Endothelial cell of umbilical vein (primary cell): ENCODE measurements at regions not wholly inside any gene's neighbourhood (a gene's known extent, or its start where the extent isn't known, plus 50 kb on each side); places are given as distances from the start of the nearest gene placed in this dataset.
A peak's percentile ranks its signal among the peaks of the same experiment; 100 is the strongest.

Experiments used
- BruUV-seq: library from RNA; stranded (reverse); fragments of 400-500 nt; replicated peaks from 2 replicates; lab custom pipeline; 2021; lab: Mats Ljungman, UMichigan
- CTCF ChIA-PET: fragments of 300-600, 350-600 bp; sonication (Branson Sonifier 250); formaldehyde crosslinking; loops from one replicate; lab custom pipeline; 2021; ENCODE audit warnings: antibody characterized with exemption, inconsistent platforms; lab: Charles Lee
- POLR2A ChIA-PET: fragments of 300-600, 350-600 bp; sonication (Branson Sonifier 250); formaldehyde crosslinking; loops from one replicate; lab custom pipeline; 2021; ENCODE audit warnings: antibody characterized with exemption, inconsistent platforms; lab: Charles Lee
- DNase-seq: peaks from one replicate; pipeline ENCODE4 v3.0.0-alpha.2; 2011; ENCODE audit warnings: low read depth, low spot score
- FAIRE-seq: peaks from 2 replicates; lab custom pipeline; 2011; peaks lifted over from hg19 to GRCh38; lab: Jason Lieb, UNC
- H2AFZ ChIP-seq: 2 replicates; pipeline ENCODE4 v1.6.0; 2012; ENCODE audit warnings: low read depth, low read length, control low read depth, inconsistent platforms
- H3K27ac ChIP-seq: 2 replicates; pipeline ENCODE4 v1.5.1; 2011; ENCODE audit warnings: low read depth, mild to moderate bottlenecking, control low read depth, low read length, moderate library complexity; ENCODE audit not compliant: insufficient read depth
- H3K27me3 ChIP-seq, 2 experiments: 2 replicates each; pipeline versions ENCODE4 v1.6.0 to v1.6.1; 2011; ENCODE audit warnings: low read length in 2 of 2, mixed read lengths in 1 of 2; ENCODE audit not compliant: control insufficient read depth in 2 of 2, insufficient read depth in 2 of 2
- H3K36me3 ChIP-seq, 2 experiments: 2 replicates in 1 of 2; 3 replicates in 1 of 2; pipeline ENCODE4 v1.5.1; 2011; ENCODE audit warnings: low read length in 2 of 2, mild to moderate bottlenecking in 1 of 2, moderate library complexity in 1 of 2; ENCODE audit not compliant: control insufficient read depth in 2 of 2, insufficient read depth in 2 of 2; ENCODE audit errors: extremely low read depth in 1 of 2
- H3K4me1 ChIP-seq: 3 replicates; pipeline ENCODE4 v1.5.1; 2011; ENCODE audit warnings: mild to moderate bottlenecking, low read length; ENCODE audit not compliant: control insufficient read depth, insufficient read depth; ENCODE audit errors: extremely low read depth
- H3K4me2 ChIP-seq: 2 replicates; pipeline ENCODE4 v1.6.1; 2011; ENCODE audit warnings: low read length, control low read depth, mixed read lengths; ENCODE audit not compliant: insufficient read depth
- H3K4me3 ChIP-seq, 3 experiments: fragments of 200-600 bp in 1 of 3; sonication (generic), shearing (Covaris generic) in 1 of 3; replicated peaks in 1 of 3; 2 replicates each; pipeline ENCODE4 v1.5.1; 2011 to 2016; ENCODE audit warnings: control low read depth in 3 of 3, low read length in 3 of 3, mild to moderate bottlenecking in 2 of 3, inconsistent platforms in 1 of 3, low read depth in 1 of 3, moderate library complexity in 1 of 3; ENCODE audit not compliant: insufficient read depth in 1 of 3
- H3K79me2 ChIP-seq: 2 replicates; pipeline ENCODE4 v1.6.0; 2012; ENCODE audit warnings: low read length, inconsistent platforms; ENCODE audit not compliant: control insufficient read depth, insufficient read depth
- H3K9ac ChIP-seq: replicated peaks from 2 replicates; pipeline ENCODE3; 2011; ENCODE audit warnings: low read length, control low read depth; ENCODE audit not compliant: insufficient read depth; ENCODE audit errors: extremely low read depth
- H3K9me1 ChIP-seq: replicated peaks from 3 replicates; pipeline ENCODE4 v1.6.0; 2011; ENCODE audit warnings: mild to moderate bottlenecking, low read length; ENCODE audit not compliant: control insufficient read depth, insufficient read depth; ENCODE audit errors: extremely low read depth
- H3K9me3 ChIP-seq: replicated peaks from 2 replicates; pipeline ENCODE4 v1.5.1; 2012; ENCODE audit warnings: low read length, inconsistent platforms; ENCODE audit not compliant: control insufficient read depth, insufficient read depth
- H4K20me1 ChIP-seq: replicated peaks from 2 replicates; pipeline ENCODE3; 2011; ENCODE audit warnings: mild to moderate bottlenecking, low read length; ENCODE audit not compliant: control insufficient read depth, insufficient read depth; ENCODE audit errors: extremely low read depth
- EZH2 ChIP-seq: IDR thresholded peaks from 2 replicates; pipeline ENCODE4 v1.6.1; 2012; ENCODE audit warnings: borderline replicate concordance, low read depth, mild to moderate bottlenecking, moderate library complexity, low read length, inconsistent platforms; ENCODE audit not compliant: severe bottlenecking
- FOS ChIP-seq: IDR thresholded peaks from 2 replicates; pipeline ENCODE4 v1.6.1; 2011; ENCODE audit warnings: mild to moderate bottlenecking, low read length, moderate library complexity, borderline replicate concordance; ENCODE audit not compliant: insufficient read depth
- GATA2 ChIP-seq: IDR thresholded peaks from 2 replicates; pipeline ENCODE4 v1.7.0; 2011; ENCODE audit warnings: low read depth, mild to moderate bottlenecking, moderate library complexity, mixed read lengths, low read length; ENCODE audit not compliant: insufficient read length, insufficient read depth
- JUN ChIP-seq: IDR thresholded peaks from 2 replicates; pipeline ENCODE4 v1.6.1; 2011; ENCODE audit warnings: borderline replicate concordance, low read depth; ENCODE audit not compliant: insufficient read length, insufficient read depth
- MYC ChIP-seq: IDR thresholded peaks from one replicate; pipeline ENCODE4 v1.6.1; 2011; ENCODE audit warnings: mild to moderate bottlenecking, low read depth, low read length
- POLR2A ChIP-seq: IDR thresholded peaks from 2 replicates; pipeline ENCODE4 v1.6.1; 2012; ENCODE audit warnings: low read depth, mild to moderate bottlenecking, control low read depth, low read length
- POLR2AphosphoS5 ChIP-seq: IDR thresholded peaks from 2 replicates; pipeline ENCODE4 v1.6.1; 2012; ENCODE audit warnings: low read depth, mild to moderate bottlenecking, control low read depth, low read length, moderate library complexity; ENCODE audit not compliant: insufficient read depth
- dilution Hi-C: fragments of 300-500 bp; cut with MboI; formaldehyde crosslinking; loops from one replicate; pipeline ENCODE4 v1.15.0; 2019; ENCODE audit warnings: low sequenced_read_pairs; ENCODE audit not compliant: extremely low pct_ligation_motif_present
- intact Hi-C: fragments of 100-400 bp; cut with micrococcal nuclease; formaldehyde crosslinking; loops from one replicate; pipeline ENCODE4 v1.10.0; 2022
- TF ChIP-seq, protein P1 (sequence below), 2 donors: IDR thresholded peaks; 1 replicate in 1 of 2; 2 replicates in 1 of 2; pipeline ENCODE4 v1.5.1; 2011; ENCODE audit warnings: low read length in 2 of 2, mild to moderate bottlenecking in 2 of 2, moderate library complexity in 2 of 2, control low read depth in 1 of 2, inconsistent platforms in 1 of 2, low read depth in 1 of 2; ENCODE audit not compliant: insufficient read depth in 1 of 2; ENCODE audit errors: extremely low read depth in 1 of 2
- TF ChIP-seq, protein P2 (sequence below): IDR thresholded peaks from 2 replicates; pipeline ENCODE4 v1.6.1; 2011; ENCODE audit not compliant: insufficient read depth, insufficient read length

- H3K27ac ChIP-seq: no peak overlapping the region
- H3K9me1 ChIP-seq: no peaks in the 10 kb centered on the region
- no peaks in the 10 kb centered on the region for H3K4me1 ChIP-seq
- intact Hi-C loops: loop anchor here (1.0 to 2.0 kb wide), 2 partner anchors 207 to 401 kb away; no protein-coding TSS in a partner anchor
- no peaks in the 10 kb centered on the region for H3K9me3 ChIP-seq
- H3K4me3 ChIP-seq: no peak overlapping the region
- no peaks in the 10 kb centered on the region for H4K20me1 ChIP-seq
- DNase-seq (peak; percentile 30), FAIRE-seq (no peak)
- no peaks in the 10 kb centered on the region for H3K79me2 ChIP-seq
- H2AFZ ChIP-seq: no peak overlapping the region
- CTCF ChIA-PET: interaction anchor here (0.6 to 2.1 kb wide), 8 partner anchors 10 to 403 kb away, joined by 3 to 15 read pairs (median 5); no protein-coding TSS in a partner anchor
- H3K4me2 ChIP-seq: no peak overlapping the region
- POLR2A ChIA-PET: no interaction called here
- TF ChIP-seq, protein P1, sequence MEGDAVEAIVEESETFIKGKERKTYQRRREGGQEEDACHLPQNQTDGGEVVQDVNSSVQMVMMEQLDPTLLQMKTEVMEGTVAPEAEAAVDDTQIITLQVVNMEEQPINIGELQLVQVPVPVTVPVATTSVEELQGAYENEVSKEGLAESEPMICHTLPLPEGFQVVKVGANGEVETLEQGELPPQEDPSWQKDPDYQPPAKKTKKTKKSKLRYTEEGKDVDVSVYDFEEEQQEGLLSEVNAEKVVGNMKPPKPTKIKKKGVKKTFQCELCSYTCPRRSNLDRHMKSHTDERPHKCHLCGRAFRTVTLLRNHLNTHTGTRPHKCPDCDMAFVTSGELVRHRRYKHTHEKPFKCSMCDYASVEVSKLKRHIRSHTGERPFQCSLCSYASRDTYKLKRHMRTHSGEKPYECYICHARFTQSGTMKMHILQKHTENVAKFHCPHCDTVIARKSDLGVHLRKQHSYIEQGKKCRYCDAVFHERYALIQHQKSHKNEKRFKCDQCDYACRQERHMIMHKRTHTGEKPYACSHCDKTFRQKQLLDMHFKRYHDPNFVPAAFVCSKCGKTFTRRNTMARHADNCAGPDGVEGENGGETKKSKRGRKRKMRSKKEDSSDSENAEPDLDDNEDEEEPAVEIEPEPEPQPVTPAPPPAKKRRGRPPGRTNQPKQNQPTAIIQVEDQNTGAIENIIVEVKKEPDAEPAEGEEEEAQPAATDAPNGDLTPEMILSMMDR (IDR thresholded peaks at IDR 0.05; ENCODE audit: extremely low read depth in 1 of 2, insufficient read depth in 1 of 2, low read depth in 1 of 2, low read length in 2 of 2): peak; percentile 40 to 61
- TF ChIP-seq MYC (no peak), GATA2 (no peak), POLR2A (no peak), POLR2AphosphoS5 (no peak), FOS (no peak)
- dilution Hi-C loops: no loop called here
- no peaks in the 10 kb centered on the region for H3K36me3 ChIP-seq
- H3K27me3 ChIP-seq: no peaks in the 10 kb centered on the region
- no peak overlapping the region for H3K9ac ChIP-seq
- BruUV-seq: no TSS peak
These were observed 306.7 kb upstream of the MAOA start for GRCh38 chrX:43349363-43349762.

GRCh38 chrX:43350935-43351334 is 305.2 kb upstream of the MAOA start:
- H3K79me2 ChIP-seq: no peaks in the 10 kb centered on the region
- no peak overlapping the region for H3K4me3 ChIP-seq
- TF ChIP-seq JUN (no peak), EZH2 (no peak), POLR2AphosphoS5 (no peak), MYC (no peak), FOS (no peak), GATA2 (no peak), POLR2A (no peak)
- TF ChIP-seq, protein P2, sequence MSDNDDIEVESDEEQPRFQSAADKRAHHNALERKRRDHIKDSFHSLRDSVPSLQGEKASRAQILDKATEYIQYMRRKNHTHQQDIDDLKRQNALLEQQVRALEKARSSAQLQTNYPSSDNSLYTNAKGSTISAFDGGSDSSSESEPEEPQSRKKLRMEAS: no peak
- TF ChIP-seq, protein P1 (IDR thresholded peaks at IDR 0.05; ENCODE audit: extremely low read depth in 1 of 2, insufficient read depth in 1 of 2, low read depth in 1 of 2, low read length in 2 of 2): no peak
- no peaks in the 10 kb centered on the region for H3K9me3 ChIP-seq
- H3K36me3 ChIP-seq: no peaks in the 10 kb centered on the region
- CTCF ChIA-PET: no interaction called here
- no TSS peak for BruUV-seq
- POLR2A ChIA-PET: no interaction called here
- intact Hi-C loops (no loop called here), dilution Hi-C loops (no loop called here)
- no peak overlapping the region for H3K9ac ChIP-seq
- no peaks in the 10 kb centered on the region for H3K9me1 ChIP-seq
- no peaks in the 10 kb centered on the region for H3K4me1 ChIP-seq
- FAIRE-seq: no peak
- no peak overlapping the region for H3K4me2 ChIP-seq
- H2AFZ ChIP-seq: no peak overlapping the region
- no peak overlapping the region for H3K27ac ChIP-seq
- H3K27me3 ChIP-seq: no peaks in the 10 kb centered on the region
- H4K20me1 ChIP-seq: no peaks in the 10 kb centered on the region
- no peak for DNase-seq
